DND-41 (cell line): ENCODE measurements at regions not wholly inside any gene's neighbourhood (a gene's known extent, or its start where the extent isn't known, plus 50 kb on each side); places are given as distances from the start of the nearest gene placed in this dataset.

Source experiments
- EZH2 ChIP-seq: IDR thresholded peaks from 3 replicates; pipeline ENCODE4 v1.6.1; 2012; ENCODE audit warnings: borderline replicate concordance, low read depth, mild to moderate bottlenecking, moderate library complexity, low read length, inconsistent platforms; ENCODE audit not compliant: severe bottlenecking
- TF ChIP-seq, protein P1 (sequence below): IDR thresholded peaks from 2 replicates; pipeline ENCODE4 v1.5.1; 2012; ENCODE audit warnings: borderline replicate concordance, low read length, moderate library complexity, mild to moderate bottlenecking; ENCODE audit not compliant: poor library complexity, severe bottlenecking; ENCODE audit errors: extremely low read depth

DNA sequence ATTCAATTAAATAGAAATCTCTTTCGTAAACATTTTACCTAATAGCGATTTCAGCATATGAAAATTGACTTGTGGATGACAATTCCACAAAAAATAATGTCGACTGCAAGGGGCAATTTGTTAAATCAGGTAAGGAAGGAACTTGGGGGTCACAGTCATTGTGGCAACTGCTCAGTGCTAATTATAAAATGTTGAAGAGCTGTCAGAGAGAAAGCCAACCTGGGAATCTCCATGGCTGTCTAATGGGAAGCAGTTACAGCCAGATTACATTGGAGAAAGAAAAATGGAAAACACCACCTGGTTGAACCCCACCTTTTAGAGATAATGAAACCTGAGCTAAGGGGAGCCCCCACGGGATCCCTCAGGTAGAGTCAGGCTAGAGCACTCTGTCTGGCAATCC, 373.9 kb downstream of the FOXO1 start:
- TF ChIP-seq, protein P1, sequence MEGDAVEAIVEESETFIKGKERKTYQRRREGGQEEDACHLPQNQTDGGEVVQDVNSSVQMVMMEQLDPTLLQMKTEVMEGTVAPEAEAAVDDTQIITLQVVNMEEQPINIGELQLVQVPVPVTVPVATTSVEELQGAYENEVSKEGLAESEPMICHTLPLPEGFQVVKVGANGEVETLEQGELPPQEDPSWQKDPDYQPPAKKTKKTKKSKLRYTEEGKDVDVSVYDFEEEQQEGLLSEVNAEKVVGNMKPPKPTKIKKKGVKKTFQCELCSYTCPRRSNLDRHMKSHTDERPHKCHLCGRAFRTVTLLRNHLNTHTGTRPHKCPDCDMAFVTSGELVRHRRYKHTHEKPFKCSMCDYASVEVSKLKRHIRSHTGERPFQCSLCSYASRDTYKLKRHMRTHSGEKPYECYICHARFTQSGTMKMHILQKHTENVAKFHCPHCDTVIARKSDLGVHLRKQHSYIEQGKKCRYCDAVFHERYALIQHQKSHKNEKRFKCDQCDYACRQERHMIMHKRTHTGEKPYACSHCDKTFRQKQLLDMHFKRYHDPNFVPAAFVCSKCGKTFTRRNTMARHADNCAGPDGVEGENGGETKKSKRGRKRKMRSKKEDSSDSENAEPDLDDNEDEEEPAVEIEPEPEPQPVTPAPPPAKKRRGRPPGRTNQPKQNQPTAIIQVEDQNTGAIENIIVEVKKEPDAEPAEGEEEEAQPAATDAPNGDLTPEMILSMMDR = no peak
- no peak for TF ChIP-seq EZH2
